Large intestine (tissue), 3 donors: ENCODE measurements at regions not wholly inside any gene's neighbourhood (a gene's known extent, or its start where the extent isn't known, plus 50 kb on each side); places are given as distances from the start of the nearest gene placed in this dataset.
"Not testable (repeated sequence)": the region's sequence is repeated elsewhere in the genome, so short reads cannot be mapped to it uniquely, and the experiment has no call there.

Experiments used
- DNase-seq, 2 donors: peaks; one replicate each; pipeline versions ENCODE4 v3.0.0 to v3.0.0-alpha.2; 2013
- H3K27ac ChIP-seq: one replicate; pipeline ENCODE4 v1.5.1; 2013; ENCODE audit warnings: low read length
- H3K27me3 ChIP-seq: 2 replicates; pipeline ENCODE4 v1.6.1; 2013; ENCODE audit warnings: low read length; ENCODE audit not compliant: control insufficient read depth, insufficient read depth
- H3K36me3 ChIP-seq: 2 replicates; pipeline ENCODE4 v1.6.1; 2013; ENCODE audit warnings: low read length; ENCODE audit not compliant: control insufficient read depth, insufficient read depth
- H3K4me1 ChIP-seq: one replicate; pipeline ENCODE4 v1.6.1; 2013; ENCODE audit warnings: low read length; ENCODE audit not compliant: control insufficient read depth, insufficient read depth
- H3K4me3 ChIP-seq: one replicate; pipeline ENCODE4 v1.5.1; 2013; ENCODE audit warnings: low read length
- H3K9me3 ChIP-seq: one replicate; pipeline ENCODE4 v1.6.1; 2013; ENCODE audit warnings: mild to moderate bottlenecking, low read depth, low read length, moderate library complexity; ENCODE audit not compliant: control insufficient read depth
- WGBS: methylation state at CpG from one replicate; pipeline ENCODE4 v1.1.5; 2013; ENCODE audit warnings: low lambda C conversion rate; ENCODE audit not compliant: insufficient coverage; 5-methylcytosine and 5-hydroxymethylcytosine counted together

GRCh38 chr9:71612889-71613288 is 155.4 kb downstream of the CEMIP2 start:
- 83% methylated on average over 1 of the region's 2 CpGs for WGBS
- Histone ChIP-seq H3K9me3 (no peaks in the 10 kb centered on the region), H3K36me3 (no peaks in the 10 kb centered on the region), H3K4me3 (no peak overlapping the region), H3K27me3 (no peaks in the 10 kb centered on the region), H3K4me1 (no peaks in the 10 kb centered on the region), H3K27ac (no peak overlapping the region)
- DNase-seq: peak in 1 of 2 donors; percentile 37

- 100% methylated on average over 1 of the region's 1 CpG for WGBS
- Histone ChIP-seq H3K9me3 (no peaks in the 10 kb centered on the region), H3K4me3 (no peak overlapping the region), H3K27ac (no peak overlapping the region), H3K36me3 (no peaks in the 10 kb centered on the region), H3K27me3 (no peaks in the 10 kb centered on the region), H3K4me1 (no peaks in the 10 kb centered on the region)
- DNase-seq: no peak
These were observed 158.9 kb downstream of the CEMIP2 start for GRCh38 chr9:71609448-71609830.

- H3K36me3 ChIP-seq: no peaks in the 10 kb centered on the region
- H3K4me3 ChIP-seq: no peak overlapping the region
- no peaks in the 10 kb centered on the region for H3K4me1 ChIP-seq
- no peaks in the 10 kb centered on the region for H3K9me3 ChIP-seq
- no peak for DNase-seq
- no peak overlapping the region for H3K27ac ChIP-seq
- no CpG with 5 or more reads among the region's 4 CpGs for WGBS
- H3K27me3 ChIP-seq: no peaks in the 10 kb centered on the region
These were observed 159.4 kb downstream of the CEMIP2 start for GRCh38 chr9:71608825-71609447.

GRCh38 chr9:71608021-71608420 is 160.3 kb downstream of the CEMIP2 start:
- Histone ChIP-seq H3K9me3 (no peaks in the 10 kb centered on the region), H3K36me3 (no peaks in the 10 kb centered on the region), H3K27me3 (no peaks in the 10 kb centered on the region)

GRCh38 chr9:71607461-71607881 is 160.8 kb downstream of the CEMIP2 start:
- no peaks in the 10 kb centered on the region for H3K36me3 ChIP-seq
- DNase-seq: no peak
- H3K4me3 ChIP-seq: no peak overlapping the region
- no peaks in the 10 kb centered on the region for H3K9me3 ChIP-seq
- WGBS: 100% methylated on average over 1 of the region's 5 CpGs
- no peaks in the 10 kb centered on the region for H3K4me1 ChIP-seq
- no peak overlapping the region for H3K27ac ChIP-seq
- no peaks in the 10 kb centered on the region for H3K27me3 ChIP-seq

More at GRCh38 chr9:71608021-71608420, 160.3 kb downstream of the CEMIP2 start:
- WGBS: no CpG with 5 or more reads among the region's 4 CpGs
- Histone ChIP-seq H3K4me3 (no peak overlapping the region), H3K4me1 (no peaks in the 10 kb centered on the region), H3K27ac (no peak overlapping the region)
- DNase-seq: no peak

GRCh38 chr9:71604197-71605063 is 163.9 kb downstream of the CEMIP2 start:
- WGBS: 57% methylated on average over 1 of the region's 5 CpGs

GRCh38 chr9:71602652-71603051 is 165.7 kb downstream of the CEMIP2 start:
- no peak overlapping the region for H3K27ac ChIP-seq
- H3K4me1 ChIP-seq: no peaks in the 10 kb centered on the region
- H3K27me3 ChIP-seq: no peaks in the 10 kb centered on the region
- H3K9me3 ChIP-seq: no peaks in the 10 kb centered on the region
- H3K4me3 ChIP-seq: no peak overlapping the region
- no peaks in the 10 kb centered on the region for H3K36me3 ChIP-seq
- no peak for DNase-seq

More at GRCh38 chr9:71604197-71605063, 163.9 kb downstream of the CEMIP2 start:
- no peaks in the 10 kb centered on the region for H3K4me1 ChIP-seq
- H3K9me3 ChIP-seq: no peaks in the 10 kb centered on the region
- H3K27me3 ChIP-seq: no peaks in the 10 kb centered on the region
- DNase-seq: peak; percentile 42 to 52
- no peaks in the 10 kb centered on the region for H3K36me3 ChIP-seq
- H3K27ac ChIP-seq: no peak overlapping the region
- H3K4me3 ChIP-seq: no peak overlapping the region

GRCh38 chr9:71595762-71596161 is 172.6 kb downstream of the CEMIP2 start:
- DNase-seq, H3K27ac ChIP-seq, H3K4me1 ChIP-seq, H3K9me3 ChIP-seq, H3K36me3 ChIP-seq, H3K27me3 ChIP-seq, H3K4me3 ChIP-seq: not testable (repeated sequence)
- no CpG with 5 or more reads among the region's 12 CpGs for WGBS

GRCh38 chr9:71594541-71594940 is 173.8 kb downstream of the CEMIP2 start:
- no peak overlapping the region for H3K4me3 ChIP-seq
- no peaks in the 10 kb centered on the region for H3K27me3 ChIP-seq
- no peak for DNase-seq
- no peaks in the 10 kb centered on the region for H3K4me1 ChIP-seq
- H3K36me3 ChIP-seq: no peaks in the 10 kb centered on the region
- H3K27ac ChIP-seq: no peak overlapping the region
- 80% methylated on average over 1 of the region's 3 CpGs for WGBS
- no peaks in the 10 kb centered on the region for H3K9me3 ChIP-seq

- Histone ChIP-seq H3K4me1 (no peaks in the 10 kb centered on the region), H3K36me3 (no peaks in the 10 kb centered on the region), H3K4me3 (no peak overlapping the region), H3K9me3 (no peaks in the 10 kb centered on the region), H3K27ac (no peak overlapping the region), H3K27me3 (no peaks in the 10 kb centered on the region)
- DNase-seq: no peak
- 50% methylated on average over 1 of the region's 2 CpGs for WGBS
These were observed 175.9 kb downstream of the CEMIP2 start for GRCh38 chr9:71592400-71592799.
